H9 (cell line): ENCODE measurements at regions not wholly inside any gene's neighbourhood (a gene's known extent, or its start where the extent isn't known, plus 50 kb on each side); places are given as distances from the start of the nearest gene placed in this dataset.

Experiments used
- DNase-seq: peaks from one replicate; pipeline ENCODE4 v3.0.0-alpha.2; 2017
- H2AFZ ChIP-seq: one replicate; pipeline ENCODE4 v1.6.1; 2013; ENCODE audit warnings: mild to moderate bottlenecking, low read length, control low read depth, moderate library complexity
- H2AK5ac ChIP-seq: 2 replicates; pipeline ENCODE4 v1.6.1; 2013; ENCODE audit warnings: low read length, control low read depth, mixed read lengths; ENCODE audit not compliant: insufficient read length
- H2BK120ac ChIP-seq: one replicate; pipeline ENCODE4 v1.6.1; 2013; ENCODE audit warnings: low read depth, mild to moderate bottlenecking, low read length, control low read depth, inconsistent platforms; ENCODE audit not compliant: poor library complexity, severe bottlenecking
- H2BK12ac ChIP-seq: 2 replicates; pipeline ENCODE4 v1.6.1; 2013; ENCODE audit warnings: low read length, control low read depth, mixed read lengths, low read depth; ENCODE audit not compliant: insufficient read length
- H2BK15ac ChIP-seq: 2 replicates; pipeline ENCODE4 v1.6.1; 2013; ENCODE audit warnings: low read depth, low read length, control low read depth
- H2BK20ac ChIP-seq: one replicate; pipeline ENCODE4 v1.6.1; 2013; ENCODE audit warnings: low read depth, mild to moderate bottlenecking, low read length, control low read depth, inconsistent platforms; ENCODE audit not compliant: poor library complexity, severe bottlenecking
- H2BK5ac ChIP-seq: 2 replicates; pipeline ENCODE4 v1.6.1; 2013; ENCODE audit warnings: low read length, control low read depth, mixed read lengths; ENCODE audit not compliant: insufficient read length
- H3K14ac ChIP-seq: 2 replicates; pipeline ENCODE4 v1.6.1; 2013; ENCODE audit warnings: low read length, control low read depth; ENCODE audit not compliant: insufficient read depth
- H3K18ac ChIP-seq: 2 replicates; pipeline ENCODE4 v1.6.1; 2013; ENCODE audit warnings: low read depth, mild to moderate bottlenecking, mixed read lengths, low read length, control low read depth; ENCODE audit not compliant: insufficient read length
- H3K23ac ChIP-seq: 2 replicates; pipeline ENCODE4 v1.6.1; 2013; ENCODE audit warnings: low read length, control low read depth, mixed read lengths, low read depth; ENCODE audit not compliant: insufficient read length
- H3K23me2 ChIP-seq: 2 replicates; pipeline ENCODE4 v1.6.1; 2013; ENCODE audit warnings: low read depth, mild to moderate bottlenecking, mixed read lengths, low read length, control low read depth; ENCODE audit not compliant: insufficient read length, poor library complexity, severe bottlenecking
- H3K27ac ChIP-seq: 2 replicates; pipeline ENCODE4 v1.5.1; 2013; ENCODE audit warnings: low read length, control low read depth, mixed read lengths, low read depth; ENCODE audit not compliant: insufficient read length
- H3K27me3 ChIP-seq: 2 replicates; pipeline ENCODE4 v1.6.1; 2013; ENCODE audit warnings: low read length, control low read depth, inconsistent platforms; ENCODE audit not compliant: insufficient read depth
- H3K4ac ChIP-seq: 2 replicates; pipeline ENCODE4 v1.6.1; 2013; ENCODE audit warnings: low read depth, mild to moderate bottlenecking, control low read depth, inconsistent platforms, low read length, moderate library complexity
- H3K4me1 ChIP-seq: 2 replicates; pipeline ENCODE4 v1.6.1; 2013; ENCODE audit warnings: low read length, control low read depth, inconsistent platforms; ENCODE audit not compliant: insufficient read depth
- H3K4me2 ChIP-seq: 2 replicates; pipeline ENCODE4 v1.6.1; 2013; ENCODE audit warnings: low read length, control low read depth, mixed read lengths; ENCODE audit not compliant: insufficient read length, insufficient read depth
- H3K56ac ChIP-seq: 2 replicates; pipeline ENCODE4 v1.6.1; 2013; ENCODE audit warnings: low read depth, mild to moderate bottlenecking, mixed read lengths, low read length, control low read depth; ENCODE audit not compliant: insufficient read length
- H3K79me1 ChIP-seq: 2 replicates; pipeline ENCODE4 v1.6.1; 2013; ENCODE audit warnings: low read depth, mild to moderate bottlenecking, moderate library complexity, low read length, control low read depth, inconsistent platforms; ENCODE audit not compliant: insufficient read depth, poor library complexity, severe bottlenecking
- H3K79me2 ChIP-seq: 2 replicates; pipeline ENCODE4 v1.6.1; 2013; ENCODE audit warnings: low read length, control low read depth, inconsistent platforms; ENCODE audit not compliant: insufficient read depth
- H3K9ac ChIP-seq: 2 replicates; pipeline ENCODE4 v1.6.1; 2013; ENCODE audit warnings: low read length, control low read depth, mixed read lengths; ENCODE audit not compliant: insufficient read length; ENCODE audit errors: extremely low read depth
- H3K9me3 ChIP-seq: one replicate; pipeline ENCODE4 v1.6.1; 2013; ENCODE audit warnings: low read depth, low read length, inconsistent platforms; ENCODE audit not compliant: control insufficient read depth
- H3T11ph ChIP-seq: one replicate; pipeline ENCODE4 v1.6.1; 2013; ENCODE audit warnings: mild to moderate bottlenecking, low read length, control low read depth, inconsistent platforms
- H4K20me1 ChIP-seq: one replicate; pipeline ENCODE4 v1.6.1; 2013; ENCODE audit not compliant: control insufficient read depth, insufficient read length, insufficient read depth
- H4K5ac ChIP-seq: 2 replicates; pipeline ENCODE4 v1.6.1; 2013; ENCODE audit warnings: low read depth, mild to moderate bottlenecking, mixed read lengths, low read length, control low read depth; ENCODE audit not compliant: insufficient read length
- H4K8ac ChIP-seq: replicated peaks from 2 replicates; pipeline ENCODE4 v1.6.1; 2013; ENCODE audit warnings: low read length, control low read depth, mixed read lengths, low read depth; ENCODE audit not compliant: insufficient read length
- H4K91ac ChIP-seq: 2 replicates; pipeline ENCODE4 v1.6.1; 2013; ENCODE audit warnings: low read depth, mild to moderate bottlenecking, moderate library complexity, mixed read lengths, low read length, control low read depth; ENCODE audit not compliant: insufficient read length
- H3K27ac Mint-ChIP-seq, 3 experiments: 2 replicates in 2 of 3; 3 replicates in 1 of 3; pipeline ENCODE4 v1.8.0; 2020 to 2021; ENCODE audit warnings: mixed read lengths in 3 of 3, mild to moderate bottlenecking in 1 of 3, moderate library complexity in 1 of 3
- H3K27me3 Mint-ChIP-seq: 2 replicates; pipeline ENCODE4 v1.8.0; 2021; ENCODE audit warnings: low read depth, mild to moderate bottlenecking, moderate library complexity, mixed read lengths
- H3K36me3 Mint-ChIP-seq, 3 experiments: 2 replicates in 2 of 3; 3 replicates in 1 of 3; pipeline ENCODE4 v1.8.0; 2020 to 2021; ENCODE audit warnings: low read depth in 3 of 3, mixed read lengths in 3 of 3; ENCODE audit not compliant: insufficient read depth in 1 of 3
- H3K4me1 Mint-ChIP-seq, 2 experiments: 2 replicates each; pipeline ENCODE4 v1.8.0; 2020; ENCODE audit warnings: mixed read lengths in 2 of 2
- H3K4me3 Mint-ChIP-seq, 2 experiments: 2 replicates in 1 of 2; 3 replicates in 1 of 2; pipeline ENCODE4 v1.8.0; 2020 to 2021; ENCODE audit warnings: mild to moderate bottlenecking in 2 of 2, mixed read lengths in 2 of 2, moderate library complexity in 1 of 2
- H3K9me3 Mint-ChIP-seq, 2 experiments: 2 replicates in 1 of 2; 3 replicates in 1 of 2; pipeline ENCODE4 v1.8.0; 2020; ENCODE audit warnings: mild to moderate bottlenecking in 2 of 2, mixed read lengths in 2 of 2, moderate library complexity in 1 of 2
- WGBS: extraction: QIAGEN DNeasy Blood & Tissue Kit; methylation state at CpG from one replicate; pipeline ENCODE4 v1.1.7; 2013; ENCODE audit warnings: missing lambda C conversion rate, low lambda C conversion rate, mixed read lengths; ENCODE audit not compliant: insufficient read length; ENCODE audit errors: extremely low coverage; 5-methylcytosine and 5-hydroxymethylcytosine counted together
- TF ChIP-seq, protein P1 (sequence below): fragments of 200-600 bp; sonication (generic); conservative IDR thresholded peaks from 3 replicates; pipeline ENCODE4 v1.8.0; 2021; ENCODE audit warnings: antibody characterized with exemption, mild to moderate bottlenecking

- DNase-seq: no peak
- Histone ChIP-seq H2BK120ac (no peak overlapping the region), H3K4me1 (no peaks in the 10 kb centered on the region), H2BK12ac (no peak overlapping the region), H3K9ac (no peak overlapping the region), H3K27ac (no peak overlapping the region), H4K20me1 (no peaks in the 10 kb centered on the region), H3K27me3 (no peaks in the 10 kb centered on the region), H2AFZ (no peak overlapping the region), H2BK20ac (no peak overlapping the region), H4K91ac (no peak overlapping the region), H3K4ac (no peak overlapping the region), H3K14ac (no peak overlapping the region), H3K9me3 (no peaks in the 10 kb centered on the region), H3K79me2 (no peaks in the 10 kb centered on the region), H3K4me2 (no peak overlapping the region), H2BK15ac (no peak overlapping the region), H3K23ac (no peak overlapping the region), H3K56ac (no peak overlapping the region), H3T11ph (no peak overlapping the region), H3K79me1 (no peaks in the 10 kb centered on the region), H3K23me2 (no peaks in the 10 kb centered on the region), H3K18ac (no peak overlapping the region), H2AK5ac (no peak overlapping the region), H4K8ac (no peak overlapping the region), H4K5ac (no peak overlapping the region), H2BK5ac (no peak overlapping the region)
- Mint-ChIP-seq H3K27ac (peak overlapping the region in 1 of 3 experiments; percentile 43; a peak in 1 of 7 replicates), H3K9me3 (no peaks in the 10 kb centered on the region), H3K27me3 (peaks cover 3% of the 10 kb centered on the region; the same call in 1 of the 2 replicates), H3K4me1 (peaks cover 7 to 21% of the 10 kb centered on the region in 2 experiments), H3K36me3 (no peaks in the 10 kb centered on the region), H3K4me3 (no peak overlapping the region)
- TF ChIP-seq, protein P1, sequence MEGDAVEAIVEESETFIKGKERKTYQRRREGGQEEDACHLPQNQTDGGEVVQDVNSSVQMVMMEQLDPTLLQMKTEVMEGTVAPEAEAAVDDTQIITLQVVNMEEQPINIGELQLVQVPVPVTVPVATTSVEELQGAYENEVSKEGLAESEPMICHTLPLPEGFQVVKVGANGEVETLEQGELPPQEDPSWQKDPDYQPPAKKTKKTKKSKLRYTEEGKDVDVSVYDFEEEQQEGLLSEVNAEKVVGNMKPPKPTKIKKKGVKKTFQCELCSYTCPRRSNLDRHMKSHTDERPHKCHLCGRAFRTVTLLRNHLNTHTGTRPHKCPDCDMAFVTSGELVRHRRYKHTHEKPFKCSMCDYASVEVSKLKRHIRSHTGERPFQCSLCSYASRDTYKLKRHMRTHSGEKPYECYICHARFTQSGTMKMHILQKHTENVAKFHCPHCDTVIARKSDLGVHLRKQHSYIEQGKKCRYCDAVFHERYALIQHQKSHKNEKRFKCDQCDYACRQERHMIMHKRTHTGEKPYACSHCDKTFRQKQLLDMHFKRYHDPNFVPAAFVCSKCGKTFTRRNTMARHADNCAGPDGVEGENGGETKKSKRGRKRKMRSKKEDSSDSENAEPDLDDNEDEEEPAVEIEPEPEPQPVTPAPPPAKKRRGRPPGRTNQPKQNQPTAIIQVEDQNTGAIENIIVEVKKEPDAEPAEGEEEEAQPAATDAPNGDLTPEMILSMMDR: no peak
- WGBS: no CpG with 5 or more reads among the region's 6 CpGs
Measured at GRCh38 chr1:230000493-230001184, 66.4 kb upstream of the GALNT2 start.
